GM21825 (cell line): ENCODE measurements at regions not wholly inside any gene's neighbourhood (a gene's known extent, or its start where the extent isn't known, plus 50 kb on each side); places are given as distances from the start of the nearest gene placed in this dataset.
"Not testable (repeated sequence)": the region's sequence is repeated elsewhere in the genome, so short reads cannot be mapped to it uniquely, and the experiment has no call there.

Source experiments
- ATAC-seq: cut with Tn5 transposase; IDR thresholded peaks from one replicate; pipeline ENCODE4 v1.9.1; 2021; ENCODE audit warnings: mild to moderate bottlenecking, moderate library complexity; ENCODE audit not compliant: unreplicated experiment

DNA sequence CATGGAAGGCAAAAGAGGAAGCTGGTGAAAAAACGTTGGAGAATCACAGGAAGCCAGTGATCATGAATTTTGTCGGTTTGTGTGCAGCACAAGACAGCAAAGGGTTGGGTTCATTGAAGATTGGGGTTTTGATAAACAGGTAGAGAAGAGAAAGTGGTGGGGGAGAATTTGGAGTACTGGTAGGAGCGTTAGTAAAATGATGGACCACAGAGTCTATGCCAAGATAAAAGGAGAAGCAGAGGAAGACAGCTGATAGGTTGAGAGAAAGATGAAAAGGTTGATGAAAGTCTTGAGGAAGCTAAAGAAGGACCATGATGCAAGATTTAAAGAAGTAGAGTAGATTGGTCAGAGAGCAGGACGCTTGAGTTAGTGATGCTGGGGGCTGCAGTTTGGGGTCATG is 156.8 kb upstream of the POU3F1 start:
- ATAC-seq = no peak

DNA sequence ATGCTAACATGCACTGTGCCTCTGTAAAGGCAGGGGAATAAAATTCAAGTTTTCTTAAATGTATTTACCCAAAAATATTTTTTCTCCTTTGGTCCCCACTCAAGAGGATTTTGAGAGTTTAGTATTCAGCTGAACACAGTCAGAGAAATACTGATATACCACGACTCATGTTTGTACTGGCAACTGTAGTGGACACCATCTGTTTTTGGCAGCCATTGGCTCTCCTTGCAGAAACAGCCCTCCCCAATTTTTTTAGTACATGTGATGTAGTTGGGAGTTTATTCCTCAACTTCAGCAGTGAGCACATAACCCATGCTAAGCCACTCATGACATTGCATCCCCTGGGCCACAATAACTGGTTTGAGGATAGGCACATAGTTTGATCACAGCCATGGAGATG is 154.8 kb upstream of the POU3F1 start:
- no peak for ATAC-seq

DNA sequence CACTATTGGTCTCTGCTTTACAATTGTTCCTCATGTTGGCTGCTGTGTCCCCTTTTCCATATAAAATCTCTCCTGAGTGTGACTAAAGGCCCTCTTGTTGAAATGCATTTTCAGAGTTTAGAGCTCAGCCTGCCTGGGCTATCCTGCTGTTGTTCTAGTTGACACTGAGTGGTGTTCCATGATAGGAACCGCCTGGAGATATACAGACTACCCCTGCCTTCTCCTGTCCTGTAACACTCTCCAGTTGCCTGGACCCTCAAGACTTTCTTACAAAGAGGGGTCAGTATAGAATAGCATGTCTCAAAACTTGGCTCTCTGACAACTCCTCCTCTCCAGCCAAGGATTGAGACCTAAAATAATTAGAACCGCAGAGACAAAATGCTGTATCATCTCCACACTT is 152.0 kb upstream of the POU3F1 start:
- ATAC-seq = no peak

DNA sequence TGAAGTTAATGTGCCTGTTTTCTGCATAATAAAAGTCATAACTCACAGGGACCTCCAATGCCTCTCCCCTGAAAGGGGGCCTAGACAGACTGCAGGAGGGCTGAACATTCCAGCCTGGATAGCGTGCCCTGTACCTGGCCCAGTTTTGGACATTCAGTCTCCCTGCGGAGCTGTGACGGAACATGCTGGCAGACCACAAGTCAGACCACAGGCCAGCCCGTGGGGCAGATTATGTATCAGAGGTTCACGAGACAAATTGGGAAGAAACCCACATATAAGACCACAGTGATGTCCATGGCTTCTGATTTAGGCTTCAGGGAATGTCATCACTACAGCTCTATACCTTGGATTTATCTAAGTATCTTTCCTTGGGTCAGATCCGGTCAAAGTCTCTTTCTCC is 151.5 kb upstream of the POU3F1 start:
- ATAC-seq = no peak

DNA sequence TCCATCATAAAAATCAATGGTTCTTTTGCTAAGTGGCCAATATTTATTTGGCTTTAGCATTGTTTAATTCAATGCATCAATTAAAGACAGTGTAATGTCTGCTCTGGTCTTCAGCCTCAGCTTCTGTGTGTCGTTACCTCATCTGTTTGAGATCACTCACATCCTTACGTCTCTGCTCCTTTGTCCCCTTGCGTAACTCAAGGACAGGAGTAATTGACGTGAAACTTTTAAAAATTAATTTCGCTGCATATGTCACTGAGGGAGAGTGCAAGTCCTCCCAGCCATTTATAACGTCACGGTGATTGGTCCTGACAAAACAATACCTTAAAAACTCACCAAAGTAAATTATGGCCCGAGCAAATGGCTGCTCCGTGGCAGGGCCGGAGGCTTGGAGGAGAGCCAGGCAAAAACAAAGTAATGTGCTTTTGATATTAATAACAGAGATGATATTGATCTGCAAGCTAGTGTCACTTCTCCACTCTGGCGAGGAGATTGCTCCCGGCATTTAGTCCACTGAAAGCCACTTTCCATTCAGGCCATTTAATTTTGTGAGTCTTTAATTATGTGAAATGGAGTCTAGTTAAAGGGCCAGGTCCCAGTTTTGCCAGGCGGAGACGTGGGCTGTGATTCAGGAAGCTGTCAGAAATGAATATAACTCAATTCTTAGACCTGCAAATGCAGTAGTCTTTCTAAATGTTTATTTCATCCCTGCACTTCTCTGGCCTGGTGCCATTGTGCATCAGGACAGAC is 150.9 kb upstream of the POU3F1 start:
- ATAC-seq = no peak

DNA sequence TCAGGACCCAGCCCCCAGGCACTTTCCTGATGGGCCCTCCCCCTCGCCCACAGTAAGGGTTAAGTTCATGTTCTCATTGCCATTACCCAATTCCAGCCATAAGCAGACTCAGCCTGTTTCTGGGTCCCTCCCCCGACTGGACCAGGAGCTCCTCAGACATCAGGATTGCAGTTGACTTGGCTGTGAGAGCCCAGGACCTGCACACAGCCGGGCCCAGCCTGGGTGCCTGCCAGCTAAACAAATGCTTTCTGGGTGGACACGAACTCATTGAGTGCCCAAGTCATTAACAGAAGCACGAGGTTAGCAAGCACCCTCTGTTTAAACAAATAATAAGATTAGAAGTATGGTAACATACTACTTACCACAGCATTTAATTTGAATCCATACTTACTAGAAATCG is 147.9 kb upstream of the POU3F1 start:
- ATAC-seq = no peak

DNA sequence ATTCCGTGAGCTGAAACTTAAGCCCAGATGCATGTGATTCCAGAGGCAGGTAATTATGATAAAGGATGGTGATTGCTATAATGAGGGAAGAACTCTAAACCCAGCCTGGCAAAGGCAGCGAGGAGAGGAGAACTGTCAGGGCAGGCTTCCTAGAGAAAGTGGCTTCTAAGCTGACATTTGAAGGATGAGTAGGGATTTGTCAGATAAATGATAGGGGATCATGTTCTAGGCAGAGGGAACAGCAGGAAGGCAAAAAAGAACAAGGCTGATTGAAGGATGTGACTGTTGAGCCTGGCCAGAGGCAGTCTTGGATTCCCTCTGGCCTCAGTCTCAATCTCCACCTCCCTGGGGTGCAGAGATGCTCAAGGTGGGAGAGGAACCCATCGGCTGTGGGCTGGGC is 146.4 kb upstream of the POU3F1 start:
- ATAC-seq = no peak

DNA sequence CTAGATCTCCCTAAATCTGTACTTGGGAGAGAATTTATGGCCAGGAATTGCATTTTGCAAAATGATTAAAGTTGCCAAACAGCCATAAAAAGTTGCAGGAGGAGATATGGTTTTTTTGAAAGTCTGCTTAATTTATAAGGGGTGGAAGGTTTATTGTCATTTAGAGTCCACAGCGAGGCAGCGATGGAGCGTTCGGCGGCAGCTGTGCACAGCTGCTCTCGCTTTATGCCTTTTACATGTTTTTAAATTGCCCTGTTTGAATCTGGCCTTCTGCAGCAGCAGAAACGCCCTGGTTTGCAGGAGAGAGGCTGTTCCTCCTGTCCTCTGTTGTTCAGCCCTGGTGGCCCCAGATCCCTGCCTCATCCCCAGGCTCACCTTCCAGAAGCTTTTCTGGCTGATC is 144.9 kb upstream of the POU3F1 start:
- ATAC-seq = no peak

DNA sequence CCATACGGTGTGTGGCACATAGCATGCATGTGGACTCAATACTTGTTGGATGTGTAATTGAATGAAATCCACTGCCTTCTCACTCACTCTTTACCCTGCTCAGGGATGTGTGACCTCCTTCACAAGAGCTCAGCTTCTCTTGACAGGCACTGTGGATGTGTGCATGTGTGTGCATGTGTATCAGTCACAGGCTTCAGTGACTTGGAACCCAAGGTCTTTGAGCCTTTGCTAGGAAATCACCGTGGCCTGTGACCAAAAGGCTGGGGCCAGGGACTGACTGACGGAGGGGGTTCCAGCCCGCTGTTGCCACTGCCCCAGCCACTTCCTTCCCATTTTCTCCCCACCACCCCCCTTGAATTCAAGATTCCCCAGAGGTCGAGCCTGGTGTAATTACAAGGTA is 144.4 kb upstream of the POU3F1 start:
- no peak for ATAC-seq

DNA sequence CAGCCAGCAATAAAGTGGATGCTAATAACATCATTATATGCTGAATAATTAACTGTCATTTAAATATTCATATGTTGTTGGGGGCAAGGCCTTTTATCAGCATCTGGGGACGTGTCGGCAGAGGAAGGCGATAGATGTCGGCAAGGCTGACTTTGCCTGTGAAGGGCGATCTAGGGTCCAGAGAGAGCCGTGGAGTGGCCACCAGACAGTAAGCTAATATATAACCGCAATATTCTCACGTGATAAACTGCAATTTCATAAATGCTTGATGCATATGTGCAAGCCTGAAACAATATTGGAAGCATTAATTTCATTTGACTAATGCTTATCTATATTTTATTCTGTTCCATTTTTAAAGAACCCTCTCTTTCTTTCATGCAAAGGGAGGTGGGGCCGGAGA is 141.0 kb upstream of the POU3F1 start:
- no peak for ATAC-seq

DNA sequence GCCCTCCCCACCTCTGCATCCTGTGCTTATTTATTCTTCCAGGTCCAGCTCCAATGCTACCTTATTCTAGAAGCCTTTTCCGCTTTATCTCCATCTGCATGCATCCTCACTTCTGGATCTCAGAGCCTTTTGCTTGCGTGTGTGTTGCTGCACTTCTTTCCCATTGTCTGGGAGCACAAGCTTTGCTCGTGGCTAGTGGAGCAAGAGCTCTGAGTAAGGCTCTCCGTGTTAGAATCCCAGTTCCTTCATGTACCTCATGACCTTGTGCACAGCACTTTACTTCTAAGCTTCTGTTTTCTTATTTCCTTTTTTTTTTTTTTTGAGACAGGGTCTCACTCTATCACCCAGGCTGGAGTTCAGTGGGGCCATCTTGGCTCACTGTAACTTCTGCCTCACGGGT is 140.0 kb upstream of the POU3F1 start:
- no peak for ATAC-seq

DNA sequence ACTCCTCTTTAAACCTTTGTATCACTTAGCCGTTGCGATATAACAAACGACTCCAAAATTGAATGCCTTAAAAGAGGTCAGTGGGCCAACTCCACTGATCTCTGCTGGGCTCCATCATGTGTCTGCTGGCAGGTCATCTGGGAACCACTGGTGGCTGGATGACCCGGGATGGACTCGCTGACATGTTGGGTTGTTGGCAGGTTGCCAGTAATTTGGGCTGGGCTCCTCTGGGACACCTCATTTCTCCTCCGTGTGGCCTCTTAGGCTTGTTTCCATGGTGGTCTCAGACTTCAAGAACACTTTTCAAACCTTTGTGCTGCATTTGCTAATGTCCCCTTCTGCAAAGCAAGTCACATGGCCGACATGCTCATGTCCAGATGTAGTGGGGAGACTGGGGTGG is 139.3 kb upstream of the POU3F1 start:
- no peak for ATAC-seq

DNA sequence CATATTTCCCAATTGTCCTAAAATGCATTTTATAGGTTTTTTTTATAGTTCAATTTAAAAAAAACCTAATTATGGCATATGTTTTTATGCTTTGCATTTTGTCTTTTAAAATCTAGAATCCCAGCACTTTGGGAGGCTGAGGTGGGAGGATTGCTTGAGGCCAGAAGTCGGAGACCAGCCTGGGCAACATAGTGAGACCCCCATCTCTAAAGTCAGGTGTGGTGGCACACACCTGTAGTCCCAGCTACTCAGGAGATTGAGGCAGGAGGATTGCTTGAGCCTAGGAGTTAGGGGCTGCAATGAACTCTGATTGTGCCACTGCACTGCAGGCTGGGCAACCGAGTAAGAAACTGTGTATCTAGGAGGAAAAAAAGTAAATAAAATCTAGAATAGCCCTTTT is 137.2 kb upstream of the POU3F1 start:
- no peak for ATAC-seq

DNA sequence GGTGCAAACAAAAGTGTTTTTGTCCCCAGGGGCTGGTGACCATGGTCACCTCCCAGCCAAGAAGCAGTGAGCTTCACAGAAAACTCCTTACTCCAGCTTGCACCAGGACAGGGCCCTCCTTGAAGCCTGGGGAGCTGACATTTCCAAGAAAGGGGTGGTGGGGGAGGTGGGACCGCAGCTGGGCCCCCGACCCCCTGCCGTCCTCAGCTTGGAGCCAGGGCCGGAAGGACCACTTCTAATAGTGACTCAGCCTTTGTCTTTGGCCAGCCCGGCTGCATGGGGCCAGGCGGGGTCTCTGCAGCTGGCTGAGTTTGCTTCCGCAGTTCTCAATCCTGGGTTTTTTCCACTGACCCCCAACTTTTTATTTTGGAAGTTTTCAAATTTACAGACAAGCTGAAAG is 136.5 kb upstream of the POU3F1 start:
- no peak for ATAC-seq

DNA sequence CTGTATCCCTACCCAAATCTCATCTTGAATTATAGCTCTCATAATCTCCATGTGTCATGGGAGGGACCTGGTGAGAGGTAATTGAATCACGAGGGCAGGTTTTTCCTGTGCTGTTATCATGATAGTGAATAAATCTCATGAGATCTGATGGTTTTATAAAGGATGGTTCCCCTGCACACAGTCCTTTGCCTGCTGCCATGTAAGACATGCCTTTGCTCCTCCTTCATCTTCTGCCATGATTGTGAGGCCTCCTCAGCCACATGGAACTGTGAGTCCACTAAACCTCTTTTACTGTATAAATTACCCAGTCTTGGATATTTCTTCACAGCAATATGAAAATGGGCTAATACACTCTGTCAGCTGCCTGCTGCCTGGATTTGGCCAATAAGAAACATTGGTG is 133.8 kb upstream of the POU3F1 start:
- not testable (repeated sequence) for ATAC-seq

DNA sequence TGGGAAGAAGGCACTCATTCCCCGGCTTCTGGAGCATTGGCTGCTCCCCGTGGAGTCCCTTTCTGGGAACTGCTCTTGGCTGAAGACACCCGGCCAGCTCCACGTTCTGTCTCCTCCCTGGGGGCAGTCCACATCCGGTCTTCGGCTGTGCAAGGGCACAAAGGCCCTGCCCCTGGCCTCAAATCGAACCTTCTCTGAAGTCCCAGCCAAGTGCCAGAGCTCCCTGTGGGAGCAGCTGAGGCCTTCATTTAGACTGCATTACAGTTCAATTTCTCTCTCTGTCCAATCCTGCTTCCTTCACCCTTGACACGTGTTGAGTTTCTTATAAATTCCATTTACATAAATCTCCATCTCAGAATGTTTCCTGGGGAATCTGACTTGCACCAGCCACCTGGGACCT is 132.9 kb upstream of the POU3F1 start:
- no peak for ATAC-seq

DNA sequence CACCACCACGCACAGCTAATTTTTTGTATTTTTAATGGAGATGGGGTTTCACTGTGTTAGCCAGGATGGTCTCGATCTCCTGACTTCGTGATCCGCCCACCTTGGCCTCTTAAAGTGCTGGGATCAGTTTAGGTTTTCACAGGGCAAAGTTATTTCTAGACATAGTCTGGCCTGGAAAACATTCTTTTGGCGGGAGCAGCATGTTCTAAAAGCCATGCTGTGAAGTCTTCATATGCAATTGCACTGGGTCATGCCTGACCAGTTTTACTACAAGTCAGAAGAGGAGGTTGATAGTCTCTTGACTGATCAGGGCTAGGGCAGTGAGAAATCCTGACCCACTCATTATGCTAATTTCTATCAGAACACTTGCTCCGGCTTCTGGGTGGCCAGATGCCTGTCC is 131.6 kb upstream of the POU3F1 start:
- ATAC-seq = no peak

DNA sequence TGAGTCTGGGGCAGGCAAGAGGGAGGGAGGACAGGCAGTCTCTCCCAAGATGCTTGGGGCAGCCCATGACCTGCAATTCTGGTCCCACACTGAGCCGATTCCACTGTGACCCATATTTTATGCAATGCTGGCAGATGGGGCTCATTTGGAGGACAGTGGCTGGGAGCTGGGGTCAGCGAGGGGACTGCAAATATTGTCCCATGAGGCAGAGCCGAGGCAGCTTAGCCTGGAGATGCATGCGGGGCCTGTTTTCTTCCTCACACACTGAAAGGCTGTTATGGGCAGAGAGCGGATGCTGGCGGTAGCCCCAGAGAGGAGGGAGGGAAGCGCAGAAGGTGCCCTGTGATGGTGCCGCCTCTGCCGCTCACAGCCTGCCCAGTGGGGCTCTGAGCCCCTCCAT is 128.5 kb upstream of the POU3F1 start:
- ATAC-seq = no peak

DNA sequence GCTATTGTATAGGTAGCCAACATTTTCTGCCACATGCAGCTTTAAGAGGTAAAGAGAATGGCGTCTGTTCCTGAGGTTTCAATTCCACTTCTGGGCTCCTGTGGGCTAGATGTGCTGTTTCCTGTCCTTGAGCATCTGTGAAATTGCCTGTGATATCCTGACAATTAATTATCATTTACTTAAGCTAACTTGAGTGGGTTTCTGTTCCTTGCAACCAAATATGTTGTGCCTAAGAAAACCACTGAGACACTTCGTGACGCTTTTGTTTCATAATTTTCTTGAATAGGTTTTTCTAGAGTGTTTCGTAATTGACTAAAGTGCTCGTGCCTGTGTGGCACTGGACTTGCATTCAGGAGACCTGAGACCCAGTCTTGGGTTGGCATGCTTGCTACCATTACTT is 127.3 kb upstream of the POU3F1 start:
- no peak for ATAC-seq

DNA sequence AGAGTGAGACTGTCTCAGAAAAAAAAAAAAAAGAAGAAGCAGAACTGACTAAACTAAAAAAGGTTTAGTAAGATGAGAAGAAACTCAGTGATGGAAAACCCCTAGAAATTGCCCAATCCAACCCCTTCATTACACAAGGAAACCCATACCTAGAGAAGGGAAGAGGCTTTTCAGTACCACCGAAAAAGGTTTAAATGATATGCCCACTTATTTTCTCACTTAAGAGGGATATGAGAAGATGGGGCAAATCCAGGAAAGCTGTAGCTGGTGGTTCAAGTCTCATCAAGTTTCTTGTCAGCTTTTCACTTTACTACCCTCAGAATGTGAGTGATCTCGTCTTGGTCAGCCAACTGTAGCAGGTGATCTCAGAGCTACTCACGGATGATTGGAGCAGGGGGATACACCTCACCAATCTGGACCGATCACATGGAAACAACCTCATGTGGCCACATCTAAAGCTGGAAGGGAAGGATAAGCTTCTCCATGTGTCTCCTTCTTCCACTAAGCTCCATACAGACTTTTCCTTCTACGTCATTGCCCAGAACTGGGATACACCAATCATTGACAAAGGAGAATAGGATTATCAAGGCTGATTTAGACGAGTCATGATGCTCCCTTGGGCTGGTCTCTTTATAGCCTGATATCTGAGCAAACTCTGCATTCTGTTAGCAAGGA is 126.7 kb upstream of the POU3F1 start:
- ATAC-seq = no peak

DNA sequence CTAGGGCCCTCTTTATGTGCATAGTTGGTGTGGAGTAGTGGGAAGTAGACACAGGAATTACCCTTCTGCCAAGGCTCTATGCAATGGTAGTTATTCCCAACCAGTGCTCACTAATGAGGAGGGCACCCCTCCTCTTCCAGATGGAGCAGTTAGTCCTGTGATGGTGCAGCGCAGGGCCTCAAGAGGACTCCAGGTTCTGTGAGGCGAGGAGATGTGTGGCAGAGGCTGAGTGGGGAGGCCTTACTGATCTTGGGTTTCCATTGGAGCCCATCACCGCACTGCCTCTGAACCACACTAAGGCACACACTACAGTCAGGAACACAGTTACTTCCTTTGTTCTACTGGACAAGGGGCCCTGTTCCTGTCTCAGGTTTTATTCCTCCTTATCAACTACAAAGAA is 122.5 kb upstream of the POU3F1 start:
- no peak for ATAC-seq

DNA sequence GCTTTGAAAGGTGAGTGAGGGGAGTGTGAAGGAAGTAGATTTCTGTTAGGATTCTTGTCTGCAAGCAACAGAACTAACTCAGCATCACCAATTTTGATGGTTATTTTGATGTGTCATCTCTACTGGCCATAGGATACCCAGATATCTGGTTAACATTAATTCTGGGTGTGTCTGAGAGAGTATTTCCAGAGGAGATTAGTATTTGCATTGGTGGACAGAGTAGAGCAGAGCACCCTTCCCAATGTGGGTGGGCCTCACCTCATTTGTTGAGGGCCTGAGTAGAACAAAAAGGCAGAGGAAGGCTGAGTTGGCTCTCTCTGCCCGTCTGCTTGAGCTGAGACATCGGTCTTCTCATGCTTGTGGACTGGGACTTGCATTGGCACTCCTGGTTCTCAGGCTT is 121.8 kb upstream of the POU3F1 start:
- no peak for ATAC-seq

DNA sequence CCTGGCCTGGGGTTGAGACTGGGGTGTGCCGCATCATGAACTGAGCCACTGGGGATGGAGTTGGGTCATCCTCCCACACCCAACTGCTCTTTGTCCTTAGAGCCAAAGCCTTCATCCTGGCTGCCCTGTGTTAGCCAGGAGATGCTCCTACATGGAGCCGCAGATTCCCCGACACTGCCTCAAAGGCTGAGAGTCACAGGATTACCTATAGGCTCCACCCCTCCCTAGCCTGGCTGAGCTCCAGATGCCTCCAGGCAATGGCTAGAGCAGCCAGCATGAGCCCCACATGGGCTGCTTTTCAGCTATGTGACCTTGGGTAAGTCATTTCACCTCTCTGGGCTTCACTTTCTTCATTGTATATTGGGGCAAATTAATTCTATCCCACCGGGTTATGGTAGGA is 119.9 kb upstream of the POU3F1 start:
- no peak for ATAC-seq
